ENCODE measurements at regions not wholly inside any gene's neighbourhood (a gene's known extent, or its start where the extent isn't known, plus 50 kb on each side); places are given as distances from the start of the nearest gene placed in this dataset.
A peak's percentile ranks its signal among the peaks of the same experiment; 100 is the strongest.

DNA sequence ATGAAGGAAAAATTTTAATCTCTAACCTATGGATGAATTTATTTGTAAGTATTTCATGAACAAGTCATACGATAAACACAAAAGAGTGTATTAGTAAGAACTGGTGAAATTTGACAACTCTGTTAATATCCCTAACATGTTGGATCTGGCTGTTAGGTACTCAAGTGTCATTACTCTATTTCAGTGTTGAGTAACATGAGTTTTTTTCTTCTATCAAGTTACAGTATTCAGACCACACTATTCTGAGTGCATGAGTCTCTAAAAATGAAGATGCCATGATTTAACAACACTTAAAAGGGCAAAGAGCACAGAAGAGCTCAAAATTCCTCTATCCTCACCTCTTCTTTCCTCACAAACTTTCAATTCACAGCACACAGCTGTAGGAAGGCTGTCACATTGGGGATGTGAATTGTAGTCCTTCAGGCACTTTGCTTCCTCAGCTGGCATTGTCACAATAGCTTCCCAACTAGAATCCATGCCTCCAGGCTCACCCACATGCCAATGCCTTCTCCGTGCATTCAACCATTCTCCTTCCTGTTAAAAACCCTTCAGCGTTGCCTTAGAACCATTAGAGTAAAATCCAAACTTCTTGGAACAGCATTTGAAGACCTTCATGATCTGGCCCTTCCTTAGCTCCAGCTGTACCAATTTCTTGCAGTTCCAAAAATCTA lies 73.7 kb upstream of the DBX2 start:
- H3K4me3 ChIP-seq, result no peak overlapping the region
- no peaks in the 10 kb centered on the region for H3K9me3 ChIP-seq (ENCODE audit: low read depth)
- no peak overlapping the region for H3K27ac ChIP-seq
- DNase-seq (ENCODE audit: low read depth in 1 of 2, low spot score in 1 of 2), result no peak
- TF ChIP-seq CTCF (IDR thresholded peaks at IDR 0.05; ENCODE audit: low read depth, low read length), result no peak
- H3K4me1 ChIP-seq (ENCODE audit: low read depth), result no peaks in the 10 kb centered on the region
- H3K36me3 ChIP-seq, result no peaks in the 10 kb centered on the region
- no peaks in the 10 kb centered on the region for H3K27me3 ChIP-seq

GRCh38 chr12:45125997-45126396 lies 75.1 kb upstream of the DBX2 start:
- no peaks in the 10 kb centered on the region for H3K27me3 ChIP-seq
- H3K27ac ChIP-seq, result no peak overlapping the region
- no peak for DNase-seq (ENCODE audit: low read depth in 1 of 2, low spot score in 1 of 2)
- no peaks in the 10 kb centered on the region for H3K9me3 ChIP-seq (ENCODE audit: low read depth)
- no peak for TF ChIP-seq CTCF (IDR thresholded peaks at IDR 0.05; ENCODE audit: low read depth, low read length)
- H3K4me3 ChIP-seq, result no peak overlapping the region
- no peaks in the 10 kb centered on the region for H3K4me1 ChIP-seq (ENCODE audit: low read depth)
- H3K36me3 ChIP-seq, result no peaks in the 10 kb centered on the region

- TF ChIP-seq CTCF (IDR thresholded peaks at IDR 0.05; ENCODE audit: low read depth, low read length), result no peak
- H3K27ac ChIP-seq, result no peak overlapping the region
Measured at GRCh38 chr12:45128637-45129036, 77.7 kb upstream of the DBX2 start.

DNA sequence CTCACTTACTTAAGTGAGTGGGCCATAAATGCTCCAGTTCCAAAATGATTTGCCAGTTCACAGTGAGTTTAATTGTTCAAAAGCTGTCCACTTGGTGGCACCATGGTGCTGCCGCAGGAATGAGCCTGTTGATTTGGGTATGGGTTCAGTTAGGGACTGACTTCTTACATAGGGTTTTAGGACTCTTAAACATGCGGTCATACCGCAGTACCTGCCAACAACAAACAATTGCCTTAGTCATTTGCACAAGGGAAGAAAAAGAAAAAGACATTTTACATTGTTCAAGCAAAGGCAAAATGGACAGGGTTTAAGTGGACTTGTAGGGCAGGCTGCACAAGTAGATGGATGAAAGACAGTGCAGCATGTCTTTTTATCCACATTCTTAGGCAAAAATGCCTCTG lies 80.0 kb upstream of the DBX2 start:
- H3K27me3 ChIP-seq, result no peaks in the 10 kb centered on the region
- no peak overlapping the region for H3K4me3 ChIP-seq
- peak; percentile 75 for TF ChIP-seq CTCF (IDR thresholded peaks at IDR 0.05; ENCODE audit: low read depth, low read length)
- peak; percentile 63 to 79 for DNase-seq (ENCODE audit: low read depth in 1 of 2, low spot score in 1 of 2)
- no peaks in the 10 kb centered on the region for H3K9me3 ChIP-seq (ENCODE audit: low read depth)
- H3K27ac ChIP-seq, result no peak overlapping the region
- no peaks in the 10 kb centered on the region for H3K36me3 ChIP-seq
- no peaks in the 10 kb centered on the region for H3K4me1 ChIP-seq (ENCODE audit: low read depth)

More at GRCh38 chr12:45128637-45129036, 77.7 kb upstream of the DBX2 start:
- Histone ChIP-seq H3K36me3 (no peaks in the 10 kb centered on the region), H3K9me3 (ENCODE audit: low read depth) (no peaks in the 10 kb centered on the region), H3K4me3 (no peak overlapping the region), H3K4me1 (ENCODE audit: low read depth) (no peaks in the 10 kb centered on the region), H3K27me3 (no peaks in the 10 kb centered on the region)
- no peak for DNase-seq (ENCODE audit: low read depth in 1 of 2, low spot score in 1 of 2)

DNA sequence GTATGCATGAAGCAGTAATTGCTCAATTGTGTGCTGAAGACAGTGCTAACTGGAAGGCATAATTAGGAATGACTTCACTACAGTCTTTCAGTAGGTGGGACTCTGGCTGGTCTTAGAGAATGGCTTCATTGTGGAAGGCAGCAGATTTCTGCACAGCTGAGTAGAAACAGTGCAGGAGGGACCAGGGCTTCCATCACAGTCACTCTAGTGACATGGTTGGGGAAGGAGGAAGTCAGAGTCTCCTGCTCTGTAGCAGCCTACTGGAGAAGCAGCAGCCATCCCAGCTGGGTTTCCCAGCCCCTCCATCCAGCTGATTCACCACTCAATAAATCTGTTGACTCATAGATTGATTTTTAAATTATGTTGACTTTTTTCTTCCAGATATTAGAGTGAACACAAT lies 80.6 kb upstream of the DBX2 start:
- H3K36me3 ChIP-seq, result no peaks in the 10 kb centered on the region
- no peak for DNase-seq (ENCODE audit: low read depth in 1 of 2, low spot score in 1 of 2)
- H3K4me3 ChIP-seq, result no peak overlapping the region
- no peaks in the 10 kb centered on the region for H3K9me3 ChIP-seq (ENCODE audit: low read depth)
- no peak for TF ChIP-seq CTCF (IDR thresholded peaks at IDR 0.05; ENCODE audit: low read depth, low read length)
- H3K4me1 ChIP-seq (ENCODE audit: low read depth), result no peaks in the 10 kb centered on the region
- H3K27ac ChIP-seq, result no peak overlapping the region
- H3K27me3 ChIP-seq, result no peaks in the 10 kb centered on the region

Data from cardiac muscle cell (in vitro differentiated cells and primary cell).